Thyroid gland (tissue), 4 donors: ENCODE measurements at regions not wholly inside any gene's neighbourhood (a gene's known extent, or its start where the extent isn't known, plus 50 kb on each side); places are given as distances from the start of the nearest gene placed in this dataset.

ENCODE experiments used
- DNase-seq, 2 donors: peaks; one replicate each; pipeline ENCODE4 v3.0.0-alpha.2; 2019
- H3K27ac ChIP-seq, 3 donors: fragments of 200-600 bp; sonication (generic); 1 replicate in 2 of 3; 2 replicates in 1 of 3; pipeline ENCODE4 v1.5.1; 2016 to 2019; ENCODE audit warnings: mild to moderate bottlenecking in 1 of 3, moderate library complexity in 1 of 3
- H3K27me3 ChIP-seq: fragments of 200-600 bp; sonication (generic); one replicate; pipeline ENCODE4 v1.5.1; 2019
- H3K36me3 ChIP-seq, 2 donors: fragments of 200-600 bp; sonication (generic); one replicate each; pipeline ENCODE4 v1.5.1; 2016 to 2019
- H3K4me1 ChIP-seq, 2 donors: fragments of 200-600 bp; sonication (generic); one replicate each; pipeline ENCODE4 v1.5.1; 2017 to 2019
- H3K4me3 ChIP-seq, 3 donors: fragments of 200-600 bp; sonication (generic); replicated peaks in 1 of 3; 1 replicate in 2 of 3; 2 replicates in 1 of 3; pipeline ENCODE4 v1.5.1; 2016; ENCODE audit warnings: mild to moderate bottlenecking in 1 of 3
- H3K9me3 ChIP-seq: fragments of 200-600 bp; sonication (generic); one replicate; pipeline ENCODE4 v1.5.1; 2017
- CTCF ChIP-seq, 6 experiments: fragments of 200-600 bp in 3 of 6; fragments of 450-650 bp in 3 of 6; sonication (generic) in 3 of 6; IDR thresholded peaks; one replicate each; pipeline ENCODE4 v1.5.1; 2016 to 2019; ENCODE audit warnings: antibody characterized with exemption in 6 of 6, mild to moderate bottlenecking in 2 of 6, inconsistent platforms in 1 of 6, moderate library complexity in 1 of 6
- POLR2A ChIP-seq, 2 donors: fragments of 450-650 bp; IDR thresholded peaks; one replicate each; pipeline ENCODE4 v1.6.1; 2017; ENCODE audit warnings: antibody characterized with exemption in 2 of 2, mild to moderate bottlenecking in 2 of 2, moderate library complexity in 1 of 2
- WGBS, 2 donors: methylation state at CpG; one replicate each; pipeline ENCODE4 v1.1.5; 2017; 5-methylcytosine and 5-hydroxymethylcytosine counted together
- intact Hi-C: fragments of 100-400 bp; cut with DNase I; formaldehyde crosslinking; loops from one replicate; pipeline ENCODE4 v1.15.1; 2023

- Histone ChIP-seq H3K36me3 (no peaks in the 10 kb centered on the region), H3K9me3 (no peaks in the 10 kb centered on the region), H3K27ac (no peak overlapping the region), H3K4me1 (no peaks in the 10 kb centered on the region), H3K27me3 (no peaks in the 10 kb centered on the region), H3K4me3 (no peak overlapping the region)
- intact Hi-C loops, result no loop called here
- TF ChIP-seq POLR2A (IDR thresholded peaks at IDR 0.05), result no peak
- TF ChIP-seq CTCF (IDR thresholded peaks at IDR 0.05), result no peak
- WGBS, 2 donors, result 62 to 77% methylated on average over 4 of the region's 4 CpGs
- no peak for DNase-seq
These were observed 99.3 kb upstream of the FAM20A start for GRCh38 chr17:68700421-68700820.

DNA sequence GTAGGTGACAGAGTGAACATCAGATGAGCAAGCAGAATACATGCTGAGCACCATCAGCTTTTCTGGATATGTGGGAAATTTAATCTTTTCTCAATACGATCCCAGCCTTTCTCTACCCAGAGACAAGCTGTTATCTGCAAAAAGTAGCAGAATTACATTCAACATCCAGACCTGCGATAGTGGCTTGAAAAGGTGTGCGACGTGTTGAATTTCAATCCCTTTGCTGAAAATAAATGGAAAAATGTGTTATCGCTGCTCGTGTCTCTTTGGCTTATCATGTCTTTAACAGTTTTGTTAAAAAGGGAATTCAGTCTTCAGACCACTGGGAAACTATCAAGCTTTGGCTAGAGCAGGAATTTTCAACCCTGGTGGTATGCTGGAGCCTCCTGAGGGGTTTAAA lies 98.8 kb upstream of the FAM20A start:
- H3K4me3 ChIP-seq, result no peak overlapping the region
- no peaks in the 10 kb centered on the region for H3K9me3 ChIP-seq
- TF ChIP-seq POLR2A (IDR thresholded peaks at IDR 0.05) (no peak), CTCF (IDR thresholded peaks at IDR 0.05) (no peak)
- H3K27ac ChIP-seq, result no peak overlapping the region
- H3K27me3 ChIP-seq, result no peaks in the 10 kb centered on the region
- 85 to 88% methylated on average over 6 of the region's 6 CpGs for WGBS, 2 donors
- DNase-seq, result no peak
- H3K36me3 ChIP-seq, result no peaks in the 10 kb centered on the region
- intact Hi-C loops, result no loop called here
- no peaks in the 10 kb centered on the region for H3K4me1 ChIP-seq

- TF ChIP-seq POLR2A (IDR thresholded peaks at IDR 0.05) (no peak), CTCF (IDR thresholded peaks at IDR 0.05) (no peak)
- 61 to 82% methylated on average over 3 of the region's 3 CpGs for WGBS, 2 donors
- Histone ChIP-seq H3K27ac (no peak overlapping the region), H3K27me3 (no peaks in the 10 kb centered on the region), H3K36me3 (no peaks in the 10 kb centered on the region), H3K9me3 (no peaks in the 10 kb centered on the region), H3K4me3 (no peak overlapping the region), H3K4me1 (no peaks in the 10 kb centered on the region)
- intact Hi-C loops, result no loop called here
- no peak for DNase-seq
These were observed 97.6 kb upstream of the FAM20A start for GRCh38 chr17:68698746-68699145.

GRCh38 chr17:68697850-68698361 lies 96.7 kb upstream of the FAM20A start:
- DNase-seq, result no peak
- TF ChIP-seq POLR2A (IDR thresholded peaks at IDR 0.05), result no peak
- TF ChIP-seq CTCF (IDR thresholded peaks at IDR 0.05), result no peak
- Histone ChIP-seq H3K4me1 (no peaks in the 10 kb centered on the region), H3K9me3 (no peaks in the 10 kb centered on the region), H3K27ac (no peak overlapping the region), H3K27me3 (no peaks in the 10 kb centered on the region), H3K4me3 (no peak overlapping the region), H3K36me3 (no peaks in the 10 kb centered on the region)
- intact Hi-C loops, result no loop called here
- 78 to 87% methylated on average over 1 of the region's 1 CpG for WGBS, 2 donors

DNA sequence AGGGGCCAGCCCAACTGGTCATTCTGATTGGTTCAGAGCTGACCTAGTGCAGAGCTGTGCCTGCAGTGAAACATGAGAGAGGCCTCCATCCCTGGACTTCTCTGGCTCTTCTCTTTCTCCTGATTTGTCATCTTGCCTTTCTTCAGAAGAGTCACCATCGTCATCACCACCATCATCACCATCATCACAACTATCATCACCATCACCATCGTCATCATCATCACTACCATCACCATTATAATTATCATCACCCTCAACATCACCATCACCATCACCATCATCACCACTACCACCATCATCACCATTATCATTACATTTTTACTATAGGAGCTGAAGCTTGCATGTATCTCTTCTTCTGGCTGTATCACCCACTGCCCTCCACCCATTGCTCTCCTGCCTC lies 94.5 kb upstream of the FAM20A start:
- H3K36me3 ChIP-seq, result no peaks in the 10 kb centered on the region
- intact Hi-C loops, result no loop called here
- DNase-seq, result no peak
- no peaks in the 10 kb centered on the region for H3K4me1 ChIP-seq
- TF ChIP-seq CTCF (IDR thresholded peaks at IDR 0.05), result no peak
- TF ChIP-seq POLR2A (IDR thresholded peaks at IDR 0.05), result no peak
- no peaks in the 10 kb centered on the region for H3K9me3 ChIP-seq
- WGBS, 2 donors, result 94 to 96% methylated on average over 2 of the region's 2 CpGs
- H3K27ac ChIP-seq, result no peak overlapping the region
- H3K27me3 ChIP-seq, result no peaks in the 10 kb centered on the region
- H3K4me3 ChIP-seq, result no peak overlapping the region
